ES-I3 (cell line): ENCODE measurements at regions not wholly inside any gene's neighbourhood (a gene's known extent, or its start where the extent isn't known, plus 50 kb on each side); places are given as distances from the start of the nearest gene placed in this dataset.

Experiments used
- H3K36me3 ChIP-seq: 2 replicates; pipeline ENCODE4 v1.6.1; 2013; ENCODE audit warnings: mild to moderate bottlenecking, low read length, control low read depth, moderate library complexity; ENCODE audit not compliant: insufficient read depth
- H3K4me1 ChIP-seq: 2 replicates; pipeline ENCODE4 v1.6.1; 2013; ENCODE audit warnings: mild to moderate bottlenecking, control low read depth, low read length; ENCODE audit not compliant: insufficient read depth
- H3K9ac ChIP-seq: 2 replicates; pipeline ENCODE4 v1.6.1; 2013; ENCODE audit warnings: low read depth, mild to moderate bottlenecking, low read length, moderate library complexity
- H3K9me3 ChIP-seq: 2 replicates; pipeline ENCODE4 v1.6.1; 2013; ENCODE audit warnings: mild to moderate bottlenecking, low read length, moderate library complexity; ENCODE audit not compliant: control insufficient read depth, insufficient read depth

GRCh38 chr9:78807286-78807685, 510.4 kb downstream of the PSAT1 start:
- Histone ChIP-seq H3K9ac (no peak overlapping the region), H3K9me3 (no peaks in the 10 kb centered on the region), H3K36me3 (no peaks in the 10 kb centered on the region), H3K4me1 (no peaks in the 10 kb centered on the region)

- Histone ChIP-seq H3K4me1 (no peaks in the 10 kb centered on the region), H3K36me3 (no peaks in the 10 kb centered on the region), H3K9ac (no peak overlapping the region), H3K9me3 (no peaks in the 10 kb centered on the region)
These were observed 511.1 kb downstream of the PSAT1 start for GRCh38 chr9:78808048-78808447.

DNA sequence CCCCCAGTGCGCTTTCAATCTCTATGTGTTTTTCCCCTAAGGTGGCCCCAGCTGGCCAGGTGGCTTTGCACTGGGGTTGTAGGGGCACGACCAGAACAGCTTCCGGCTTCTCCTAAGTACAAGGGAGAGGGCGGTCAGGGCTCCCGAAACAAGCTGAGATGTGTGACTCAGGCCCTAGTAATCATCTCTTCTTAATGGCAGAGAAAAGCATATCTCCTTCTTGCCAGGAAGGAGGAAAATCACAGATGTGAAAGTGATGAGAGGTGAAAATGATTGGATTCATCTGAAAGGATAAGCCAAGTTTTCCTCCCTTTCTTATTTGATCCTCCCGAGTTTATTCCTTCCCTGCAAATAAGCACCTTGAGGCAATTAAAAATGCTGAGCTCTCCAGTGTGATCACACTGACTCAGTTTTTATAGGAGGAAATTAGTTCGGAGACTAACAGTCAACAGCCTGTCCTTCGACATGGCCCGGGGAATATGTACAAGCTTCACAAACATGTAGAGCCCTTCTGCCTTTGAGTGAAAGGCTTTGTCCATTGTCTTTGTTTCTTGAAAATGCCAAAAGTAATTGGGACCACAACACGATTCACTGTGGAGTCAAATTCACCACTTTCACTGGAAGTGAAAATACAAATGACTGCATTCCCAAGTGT, 514.8 kb downstream of the PSAT1 start:
- no peak overlapping the region for H3K9ac ChIP-seq
- H3K36me3 ChIP-seq: no peaks in the 10 kb centered on the region
- no peaks in the 10 kb centered on the region for H3K9me3 ChIP-seq
- H3K4me1 ChIP-seq: no peaks in the 10 kb centered on the region

- H3K4me1 ChIP-seq: no peaks in the 10 kb centered on the region
- H3K9ac ChIP-seq: no peak overlapping the region
- H3K9me3 ChIP-seq: no peaks in the 10 kb centered on the region
- H3K36me3 ChIP-seq: no peaks in the 10 kb centered on the region
These were observed 515.7 kb downstream of the PSAT1 start for GRCh38 chr9:78812665-78813064.

DNA sequence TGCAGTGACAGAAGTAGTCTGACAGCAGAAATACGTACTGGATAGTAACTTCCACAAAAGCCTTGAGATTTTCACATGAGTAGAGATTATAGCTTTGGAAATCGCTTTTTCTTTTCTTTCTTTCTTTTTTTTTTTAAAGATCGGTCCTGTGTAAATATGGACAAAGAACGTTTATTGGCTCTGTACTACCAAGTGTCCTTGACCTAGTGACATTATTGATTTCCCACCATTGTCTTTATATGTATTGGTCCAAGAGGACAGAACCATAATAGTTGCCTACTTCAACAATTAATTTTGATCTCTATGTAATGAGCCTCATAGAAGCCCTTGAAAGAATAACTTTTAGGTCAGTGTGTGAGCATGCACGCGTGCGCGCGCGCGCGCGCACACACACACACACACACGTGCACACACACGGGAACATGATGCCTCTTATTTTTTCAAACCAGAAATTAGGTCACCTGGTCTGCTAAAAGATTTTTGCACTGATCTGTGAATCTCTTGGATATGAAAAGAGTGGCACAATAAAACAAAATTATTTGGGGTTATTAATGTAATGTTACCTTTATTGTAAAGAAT, 516.8 kb downstream of the PSAT1 start:
- H3K36me3 ChIP-seq: no peaks in the 10 kb centered on the region
- no peaks in the 10 kb centered on the region for H3K4me1 ChIP-seq
- H3K9me3 ChIP-seq: no peaks in the 10 kb centered on the region
- no peak overlapping the region for H3K9ac ChIP-seq

- Histone ChIP-seq H3K9ac (peak overlapping the region; percentile 25; the same call in 1 of the 2 replicates), H3K4me1 (no peaks in the 10 kb centered on the region), H3K9me3 (no peaks in the 10 kb centered on the region), H3K36me3 (no peaks in the 10 kb centered on the region)
These were observed 524.3 kb downstream of the PSAT1 start for GRCh38 chr9:78821126-78821822.

DNA sequence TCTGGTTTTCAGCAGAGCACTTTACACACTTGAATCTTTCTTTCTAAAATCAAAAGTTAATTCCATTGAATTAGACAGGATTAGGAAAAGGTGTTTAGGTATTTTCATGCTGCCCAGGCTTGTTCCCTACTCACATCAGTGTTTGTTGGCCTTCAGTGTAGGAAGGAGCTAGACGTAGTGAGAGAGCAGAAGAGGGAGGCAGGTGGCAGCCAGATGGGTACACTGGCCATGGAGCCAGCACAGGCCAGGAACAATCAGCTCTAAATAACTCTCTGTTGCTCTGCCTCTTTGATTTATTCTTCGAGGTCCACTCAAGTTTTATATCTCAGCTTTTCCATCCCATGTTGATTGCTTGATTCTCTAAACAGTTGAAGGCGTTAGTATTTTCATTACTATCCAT, 529.6 kb downstream of the PSAT1 start:
- Histone ChIP-seq H3K9ac (no peak overlapping the region), H3K9me3 (no peaks in the 10 kb centered on the region), H3K36me3 (no peaks in the 10 kb centered on the region), H3K4me1 (no peaks in the 10 kb centered on the region)

- H3K9me3 ChIP-seq: no peaks in the 10 kb centered on the region
These were observed 531.6 kb downstream of the PSAT1 start for GRCh38 chr9:78828521-78828920.

GRCh38 chr9:78830301-78830700, 533.4 kb downstream of the PSAT1 start:
- no peaks in the 10 kb centered on the region for H3K36me3 ChIP-seq
- no peaks in the 10 kb centered on the region for H3K4me1 ChIP-seq
- H3K9ac ChIP-seq: no peak overlapping the region
- no peaks in the 10 kb centered on the region for H3K9me3 ChIP-seq

More at GRCh38 chr9:78828521-78828920, 531.6 kb downstream of the PSAT1 start:
- Histone ChIP-seq H3K36me3 (no peaks in the 10 kb centered on the region), H3K9ac (no peak overlapping the region), H3K4me1 (no peaks in the 10 kb centered on the region)

- no peaks in the 10 kb centered on the region for H3K36me3 ChIP-seq
- H3K9me3 ChIP-seq: no peaks in the 10 kb centered on the region
- H3K4me1 ChIP-seq: no peaks in the 10 kb centered on the region
- no peak overlapping the region for H3K9ac ChIP-seq
These were observed 534.8 kb downstream of the PSAT1 start for GRCh38 chr9:78831726-78832125.

DNA sequence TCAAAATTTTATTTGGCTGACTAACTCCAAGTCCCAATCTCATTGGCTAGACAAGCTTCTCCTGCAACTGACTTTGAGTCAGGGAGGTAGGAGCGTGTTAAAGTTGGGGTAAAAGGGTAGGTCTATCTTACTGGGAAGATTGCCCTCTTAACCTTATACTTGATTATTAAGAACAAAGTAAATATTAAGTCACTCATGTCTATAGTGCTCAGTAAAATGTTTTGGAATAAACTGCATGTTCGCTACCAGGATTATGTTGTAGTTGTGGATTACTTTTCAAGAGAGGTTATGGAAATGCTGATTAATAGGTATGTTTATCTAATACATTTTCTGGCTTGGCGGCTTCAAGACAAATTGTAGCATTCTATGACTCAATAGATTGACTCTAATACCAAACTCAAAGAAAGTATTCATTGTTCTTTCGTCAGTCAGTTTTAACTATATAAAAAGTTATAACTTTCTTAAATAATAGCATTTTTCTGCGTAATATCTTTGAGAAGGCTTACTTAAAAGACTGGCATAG, 539.1 kb downstream of the PSAT1 start:
- Histone ChIP-seq H3K9me3 (no peaks in the 10 kb centered on the region), H3K36me3 (no peaks in the 10 kb centered on the region), H3K4me1 (no peaks in the 10 kb centered on the region), H3K9ac (no peak overlapping the region)

DNA sequence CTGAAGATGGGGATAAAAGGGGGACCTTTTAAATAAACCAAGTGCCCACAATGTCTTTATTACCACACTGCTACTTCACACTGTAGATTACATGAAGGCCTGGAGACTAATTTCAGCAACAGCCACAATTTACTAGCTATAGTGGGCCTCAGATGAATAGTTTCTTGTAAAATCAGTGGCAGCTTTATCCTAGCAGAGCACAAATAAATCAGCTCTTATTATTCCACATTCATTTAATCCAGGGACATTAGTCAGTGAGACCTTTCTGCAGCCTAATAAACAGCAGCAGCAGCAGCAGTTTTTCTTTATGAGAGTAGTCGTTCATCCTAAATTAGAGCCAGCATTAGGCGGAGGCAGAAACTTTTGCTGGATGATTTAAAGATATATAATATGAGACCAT, 542.3 kb downstream of the PSAT1 start:
- Histone ChIP-seq H3K4me1 (no peaks in the 10 kb centered on the region), H3K9ac (no peak overlapping the region), H3K9me3 (no peaks in the 10 kb centered on the region), H3K36me3 (no peaks in the 10 kb centered on the region)

GRCh38 chr9:78848061-78848460, 551.1 kb downstream of the PSAT1 start:
- no peaks in the 10 kb centered on the region for H3K9me3 ChIP-seq
- H3K4me1 ChIP-seq: no peaks in the 10 kb centered on the region
- H3K9ac ChIP-seq: no peak overlapping the region
- no peaks in the 10 kb centered on the region for H3K36me3 ChIP-seq

- no peaks in the 10 kb centered on the region for H3K36me3 ChIP-seq
- H3K9ac ChIP-seq: no peak overlapping the region
- H3K9me3 ChIP-seq: no peaks in the 10 kb centered on the region
- no peaks in the 10 kb centered on the region for H3K4me1 ChIP-seq
These were observed 559.2 kb downstream of the PSAT1 start for GRCh38 chr9:78856144-78856543.

DNA sequence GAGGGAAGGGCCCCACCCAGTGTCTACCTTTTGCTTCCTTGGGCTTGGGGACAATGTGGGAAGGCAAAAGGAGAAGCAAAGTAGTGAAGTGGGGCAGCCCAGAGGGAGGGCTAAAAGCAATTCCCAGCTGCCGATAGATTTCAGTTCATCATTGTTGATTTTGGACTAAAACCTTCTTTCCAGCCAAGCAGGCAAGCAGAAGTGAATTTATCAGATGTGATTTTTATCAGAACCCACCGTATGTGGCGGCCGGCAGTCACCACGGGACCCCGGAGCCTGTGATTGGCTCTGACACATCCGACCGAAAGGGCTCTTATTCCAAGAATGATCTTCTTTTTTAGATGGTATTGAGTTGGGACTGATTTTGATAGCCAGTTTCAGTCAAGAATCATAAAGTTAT, 559.9 kb downstream of the PSAT1 start:
- Histone ChIP-seq H3K9me3 (no peaks in the 10 kb centered on the region), H3K4me1 (no peaks in the 10 kb centered on the region), H3K9ac (no peak overlapping the region), H3K36me3 (no peaks in the 10 kb centered on the region)
